T-helper 2 cell treated with Interferon-gamma antibody and Interleukin-4, amounts not matched to agents 5 μg/mL and 100 μg/mL, for 36 hours (primary cell): ENCODE measurements at regions not wholly inside any gene's neighbourhood (a gene's known extent, or its start where the extent isn't known, plus 50 kb on each side); places are given as distances from the start of the nearest gene placed in this dataset.
"Not testable (repeated sequence)": the region's sequence is repeated elsewhere in the genome, so short reads cannot be mapped to it uniquely, and the experiment has no call there.

Experiments
- DNase-seq: peaks from one replicate; pipeline ENCODE4 v3.0.0; 2021; ENCODE audit warnings: low spot score
- H3K27ac Mint-ChIP-seq: one replicate; pipeline ENCODE4 v1.8.0; 2021; ENCODE audit warnings: mild to moderate bottlenecking, mixed read lengths
- H3K27me3 Mint-ChIP-seq: one replicate; pipeline ENCODE4 v1.8.0; 2021; ENCODE audit warnings: low read depth, mixed read lengths
- H3K36me3 Mint-ChIP-seq: one replicate; pipeline ENCODE4 v1.8.0; 2021; ENCODE audit warnings: low read depth, mixed read lengths
- H3K4me1 Mint-ChIP-seq: one replicate; pipeline ENCODE4 v1.8.0; 2021; ENCODE audit warnings: low read depth, mixed read lengths
- H3K4me3 Mint-ChIP-seq: one replicate; pipeline ENCODE4 v1.8.0; 2022; ENCODE audit warnings: mild to moderate bottlenecking, moderate library complexity, mixed read lengths
- H3K9me3 Mint-ChIP-seq: one replicate; pipeline ENCODE4 v1.8.0; 2021; ENCODE audit warnings: mixed read lengths

DNA sequence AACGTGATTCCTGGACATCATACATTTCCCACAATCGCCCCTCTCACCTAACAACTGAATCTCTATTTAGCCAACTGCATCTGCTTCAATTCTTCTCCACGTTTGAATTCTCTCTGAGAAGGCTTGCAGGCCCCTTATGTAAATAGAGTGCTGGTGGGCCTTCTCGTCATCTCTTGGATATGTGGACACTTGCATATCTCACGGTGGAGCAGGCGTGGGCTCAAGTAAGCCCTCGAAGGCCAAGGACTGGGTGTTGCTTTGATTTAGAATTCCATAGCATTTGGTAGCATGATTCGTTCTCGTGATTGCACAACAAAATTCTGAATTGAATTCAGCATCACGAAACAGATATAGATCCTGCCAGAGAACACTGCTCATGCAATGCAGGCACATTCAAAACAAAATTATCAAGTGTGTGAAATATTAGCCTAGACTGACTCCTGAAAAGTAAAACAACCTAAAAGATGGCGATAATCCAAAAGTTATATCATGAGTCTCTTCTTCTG lies 613.6 kb downstream of the TFAP2A start:
- no peaks in the 10 kb centered on the region for H3K27me3 Mint-ChIP-seq
- no peak overlapping the region for H3K27ac Mint-ChIP-seq

DNA sequence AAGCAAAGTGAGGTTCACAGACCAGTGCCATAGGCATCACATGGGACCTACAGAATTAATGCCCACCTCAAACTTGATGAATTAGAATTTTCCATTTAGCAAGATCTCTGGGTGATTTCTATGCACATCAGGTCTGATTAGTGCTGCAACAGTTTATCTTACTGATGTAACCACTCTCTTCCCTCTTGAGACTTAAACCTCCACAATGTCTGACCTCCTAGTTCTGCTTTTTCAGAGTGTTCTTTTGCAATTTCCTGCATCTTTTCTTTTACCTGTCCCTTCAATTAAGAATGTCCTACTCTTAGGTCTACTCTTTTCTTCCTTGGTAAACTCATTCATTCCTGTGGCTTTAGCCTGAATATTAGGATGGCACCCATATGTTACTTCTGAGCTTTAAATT lies 615.3 kb downstream of the TFAP2A start:
- Mint-ChIP-seq H3K4me1 (no peaks in the 10 kb centered on the region), H3K4me3 (no peak overlapping the region), H3K27ac (no peak overlapping the region), H3K36me3 (no peaks in the 10 kb centered on the region), H3K9me3 (peaks cover 8% of the 10 kb centered on the region), H3K27me3 (no peaks in the 10 kb centered on the region)
- DNase-seq, result no peak

More for the DNA sequence above, 613.6 kb downstream of the TFAP2A start:
- no peaks in the 10 kb centered on the region for H3K36me3 Mint-ChIP-seq
- no peak for DNase-seq
- H3K4me1 Mint-ChIP-seq, result no peaks in the 10 kb centered on the region
- peaks cover 17% of the 10 kb centered on the region for H3K9me3 Mint-ChIP-seq
- no peak overlapping the region for H3K4me3 Mint-ChIP-seq

DNA sequence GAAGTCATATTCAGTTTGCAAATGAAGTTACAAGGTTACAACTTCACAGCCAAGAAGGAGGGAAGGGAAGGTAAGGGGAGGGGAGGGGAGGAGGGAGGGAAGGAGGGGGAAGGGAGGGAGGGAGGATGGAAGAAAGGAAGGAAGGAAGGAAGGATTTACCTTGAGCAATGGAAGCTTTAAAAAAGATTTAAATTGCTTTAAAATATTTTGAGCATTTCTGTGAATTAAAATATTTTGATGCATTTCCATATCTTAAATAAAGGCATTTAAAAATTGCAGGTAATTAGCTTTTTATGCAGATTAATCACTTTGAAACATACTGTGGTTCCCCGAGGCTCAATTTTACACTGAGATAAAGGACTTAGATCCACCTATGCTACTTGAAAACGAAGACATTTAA lies 618.0 kb downstream of the TFAP2A start:
- H3K27ac Mint-ChIP-seq, result no peak overlapping the region
- no peaks in the 10 kb centered on the region for H3K27me3 Mint-ChIP-seq
- H3K4me3 Mint-ChIP-seq, result no peak overlapping the region
- H3K4me1 Mint-ChIP-seq, result no peaks in the 10 kb centered on the region
- peaks cover 11% of the 10 kb centered on the region for H3K9me3 Mint-ChIP-seq
- DNase-seq, result no peak
- no peaks in the 10 kb centered on the region for H3K36me3 Mint-ChIP-seq

DNA sequence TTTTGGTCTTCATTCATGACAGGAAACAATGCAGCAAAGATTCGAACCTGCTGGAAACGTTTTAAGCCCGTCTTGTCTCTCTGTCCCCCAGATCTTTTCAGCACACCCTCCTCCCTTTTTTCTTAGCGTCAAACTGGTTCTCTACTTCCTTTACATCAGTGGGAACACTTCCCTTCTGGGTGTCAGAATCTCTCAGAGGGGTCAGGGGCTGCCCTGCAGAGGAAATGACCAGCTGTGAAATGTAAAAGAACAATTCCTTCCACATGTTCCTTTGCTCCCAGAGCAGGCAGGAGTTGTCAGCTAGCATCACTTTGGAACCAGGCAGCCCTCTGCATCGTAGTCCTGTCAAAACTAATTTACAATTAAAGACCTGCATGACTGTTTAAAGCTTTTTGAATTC lies 619.0 kb downstream of the TFAP2A start:
- no peak overlapping the region for H3K27ac Mint-ChIP-seq
- no peaks in the 10 kb centered on the region for H3K36me3 Mint-ChIP-seq
- no peaks in the 10 kb centered on the region for H3K4me1 Mint-ChIP-seq
- no peak overlapping the region for H3K4me3 Mint-ChIP-seq
- no peaks in the 10 kb centered on the region for H3K27me3 Mint-ChIP-seq
- no peak for DNase-seq
- peaks cover 11% of the 10 kb centered on the region for H3K9me3 Mint-ChIP-seq

DNA sequence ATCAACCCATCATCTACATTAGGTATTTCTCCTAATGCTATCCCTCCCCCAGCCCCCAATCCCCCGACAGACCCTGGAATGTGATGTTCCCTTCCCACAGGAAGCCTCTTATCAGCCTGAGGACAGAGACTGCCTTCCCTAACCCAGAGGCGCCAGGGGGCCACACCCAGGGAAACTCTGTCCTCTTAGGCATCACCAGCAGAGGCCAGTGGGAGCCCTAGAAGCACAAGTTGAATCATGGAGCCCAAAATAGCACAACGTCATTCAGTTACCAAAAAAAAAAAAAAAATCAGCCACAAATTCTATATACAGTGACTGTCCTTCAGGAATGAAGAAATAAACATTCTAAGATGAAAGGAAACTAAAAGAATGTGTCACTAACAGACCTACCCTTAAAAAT lies 625.7 kb downstream of the TFAP2A start:
- H3K4me3 Mint-ChIP-seq, result no peak overlapping the region
- no peaks in the 10 kb centered on the region for H3K36me3 Mint-ChIP-seq
- no peak overlapping the region for H3K27ac Mint-ChIP-seq
- DNase-seq, result no peak
- H3K27me3 Mint-ChIP-seq, result no peaks in the 10 kb centered on the region
- H3K4me1 Mint-ChIP-seq, result no peaks in the 10 kb centered on the region
- H3K9me3 Mint-ChIP-seq, result peaks cover 15% of the 10 kb centered on the region

DNA sequence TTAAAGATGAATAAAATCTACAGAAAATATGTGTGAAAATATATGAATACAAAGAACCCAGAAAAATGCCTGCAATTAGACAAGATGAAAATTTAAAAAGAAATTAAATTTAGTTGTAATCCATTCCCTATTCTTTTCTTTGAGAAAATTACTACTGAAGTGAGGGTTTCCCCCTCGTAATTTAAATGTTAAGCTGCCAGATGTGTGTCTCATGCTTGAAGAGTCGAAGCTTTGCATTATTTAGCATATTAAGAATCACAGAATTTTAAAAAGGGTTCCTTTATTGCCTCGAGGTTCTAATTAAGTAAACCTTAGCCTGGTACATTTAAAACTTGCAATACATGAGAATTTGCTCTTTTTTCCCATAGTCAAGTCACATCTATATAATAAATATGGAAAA lies 630.1 kb downstream of the TFAP2A start:
- H3K9me3 Mint-ChIP-seq, result peaks cover 4% of the 10 kb centered on the region
- H3K27ac Mint-ChIP-seq, result no peak overlapping the region
- H3K4me3 Mint-ChIP-seq, result no peak overlapping the region
- no peaks in the 10 kb centered on the region for H3K36me3 Mint-ChIP-seq
- no peak for DNase-seq
- H3K4me1 Mint-ChIP-seq, result no peaks in the 10 kb centered on the region
- H3K27me3 Mint-ChIP-seq, result no peaks in the 10 kb centered on the region

DNA sequence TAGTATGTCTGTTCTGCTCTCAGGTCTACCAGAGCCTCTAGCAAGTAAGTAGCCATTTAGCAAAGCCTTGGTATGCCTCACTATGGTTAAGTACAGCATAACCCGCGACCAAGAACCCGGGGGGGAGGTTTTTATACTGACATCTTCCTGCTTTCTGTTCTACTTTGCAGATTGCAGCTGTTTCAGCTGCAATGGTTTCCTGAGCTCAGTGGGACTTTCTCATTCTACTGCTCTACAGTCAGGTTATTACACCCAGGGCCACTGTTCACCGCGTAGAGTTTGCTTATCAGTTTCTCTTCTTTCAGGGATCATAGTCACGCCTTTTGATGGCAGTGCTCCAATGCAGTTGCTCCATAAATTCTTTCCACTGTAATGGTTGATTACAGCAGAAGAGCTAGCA lies 631.3 kb downstream of the TFAP2A start:
- H3K4me1 Mint-ChIP-seq, result no peaks in the 10 kb centered on the region
- no peak overlapping the region for H3K4me3 Mint-ChIP-seq
- DNase-seq, result no peak
- no peaks in the 10 kb centered on the region for H3K27me3 Mint-ChIP-seq
- no peaks in the 10 kb centered on the region for H3K36me3 Mint-ChIP-seq
- peaks cover 4% of the 10 kb centered on the region for H3K9me3 Mint-ChIP-seq
- no peak overlapping the region for H3K27ac Mint-ChIP-seq

DNA sequence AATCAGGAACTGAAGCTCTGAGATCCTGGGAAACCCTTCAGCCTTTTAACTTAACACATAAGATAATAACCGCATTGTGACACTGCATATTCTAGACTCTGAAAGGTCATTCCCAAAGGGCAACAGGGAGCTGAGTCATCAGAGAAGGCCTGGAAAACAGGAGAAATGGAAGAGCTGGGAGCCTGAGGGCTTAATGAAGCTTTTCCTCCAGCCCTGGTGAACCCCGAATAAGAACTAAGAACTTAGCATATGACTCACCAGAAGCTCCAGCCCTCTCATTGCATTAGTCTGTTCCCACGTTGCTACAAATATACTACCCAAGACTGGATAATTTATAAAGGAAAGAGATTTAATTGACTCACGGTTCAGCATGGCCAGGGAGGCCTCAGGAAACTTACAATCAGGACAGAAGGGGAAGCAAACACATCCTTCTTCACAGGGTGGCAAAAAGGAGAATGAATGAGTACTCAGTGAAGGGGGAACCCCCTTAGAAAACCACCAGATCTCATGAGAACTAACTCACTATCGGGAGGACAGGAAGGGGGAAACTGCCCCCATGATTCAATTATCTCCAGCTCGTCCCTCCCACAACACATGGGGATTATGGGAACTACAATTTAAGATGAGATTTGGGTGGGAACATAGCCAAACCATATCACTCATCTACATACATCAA lies 648.5 kb downstream of the TFAP2A start:
- DNase-seq, result no peak
- H3K27ac Mint-ChIP-seq, result no peak overlapping the region
- no peaks in the 10 kb centered on the region for H3K9me3 Mint-ChIP-seq

DNA sequence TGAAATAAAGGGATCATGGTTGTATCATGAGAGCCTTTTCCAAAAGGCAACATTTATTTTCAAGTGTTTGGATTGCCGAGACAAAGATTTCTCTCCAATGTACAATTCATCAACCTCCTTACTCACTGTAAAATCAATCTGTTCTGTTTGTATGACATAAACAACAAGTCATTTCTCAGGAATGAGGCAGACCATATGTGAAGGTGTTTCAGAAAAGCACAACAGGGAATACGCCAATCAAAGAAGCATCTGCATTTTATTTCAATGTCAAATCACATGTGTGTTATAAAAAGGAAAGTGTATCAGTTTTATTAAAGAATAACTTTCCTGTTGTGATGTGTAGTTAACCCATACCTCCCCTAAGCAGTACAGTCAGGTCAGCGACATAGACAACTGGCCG lies 653.7 kb downstream of the TFAP2A start:
- DNase-seq, result no peak
- H3K4me1 Mint-ChIP-seq, result no peaks in the 10 kb centered on the region
- H3K27ac Mint-ChIP-seq, result no peak overlapping the region
- H3K27me3 Mint-ChIP-seq, result no peaks in the 10 kb centered on the region
- no peaks in the 10 kb centered on the region for H3K36me3 Mint-ChIP-seq
- peaks cover 3% of the 10 kb centered on the region for H3K9me3 Mint-ChIP-seq
- H3K4me3 Mint-ChIP-seq, result no peak overlapping the region

More for the DNA sequence above, 648.5 kb downstream of the TFAP2A start:
- Mint-ChIP-seq H3K4me1 (no peaks in the 10 kb centered on the region), H3K4me3 (no peak overlapping the region), H3K27me3 (no peaks in the 10 kb centered on the region), H3K36me3 (no peaks in the 10 kb centered on the region)

DNA sequence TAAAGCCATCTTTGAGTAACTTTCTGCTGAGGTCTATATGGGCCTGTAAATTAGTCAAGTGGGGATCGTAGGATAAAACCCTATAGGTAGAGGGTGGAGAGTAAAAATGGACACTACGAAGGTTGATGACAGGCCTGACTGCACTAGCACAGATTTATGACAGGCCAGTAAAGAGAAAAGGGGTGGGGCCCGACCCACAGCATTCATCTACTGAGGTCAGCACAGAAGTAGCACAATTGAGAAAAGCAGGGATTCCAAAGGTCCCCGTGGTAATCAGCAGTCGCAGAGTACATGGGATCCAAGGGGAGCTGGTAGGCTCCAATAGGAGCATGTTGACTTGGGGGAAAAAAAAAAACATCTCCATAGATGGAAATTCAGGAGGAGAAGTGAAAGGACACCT lies 660.4 kb downstream of the TFAP2A start:
- H3K27ac Mint-ChIP-seq, result no peak overlapping the region
- no peaks in the 10 kb centered on the region for H3K27me3 Mint-ChIP-seq
- H3K36me3 Mint-ChIP-seq, result no peaks in the 10 kb centered on the region
- H3K9me3 Mint-ChIP-seq, result peaks cover 21% of the 10 kb centered on the region
- no peaks in the 10 kb centered on the region for H3K4me1 Mint-ChIP-seq
- no peak overlapping the region for H3K4me3 Mint-ChIP-seq
- no peak for DNase-seq

DNA sequence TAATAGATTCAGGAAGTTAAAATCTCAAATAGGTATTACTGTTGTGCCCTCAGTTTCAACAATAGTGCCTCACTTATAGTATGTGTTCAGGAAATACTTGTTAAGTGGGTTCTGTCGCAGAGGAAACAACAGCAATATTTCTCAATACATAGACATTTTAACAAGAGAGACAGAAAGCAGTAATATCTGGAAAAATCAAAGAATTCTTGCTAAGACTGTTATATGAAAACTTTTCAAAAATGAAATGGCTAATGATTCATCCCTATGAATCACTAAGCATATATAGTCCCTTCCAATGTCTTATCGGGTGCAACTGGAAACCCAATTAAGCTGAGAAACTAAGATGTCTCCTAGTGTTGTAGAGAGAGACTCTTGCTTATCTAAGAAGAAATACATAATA lies 668.9 kb downstream of the TFAP2A start:
- no peak overlapping the region for H3K4me3 Mint-ChIP-seq
- no peaks in the 10 kb centered on the region for H3K4me1 Mint-ChIP-seq
- H3K27me3 Mint-ChIP-seq, result no peaks in the 10 kb centered on the region
- H3K27ac Mint-ChIP-seq, result no peak overlapping the region
- H3K36me3 Mint-ChIP-seq, result no peaks in the 10 kb centered on the region
- no peak for DNase-seq
- peaks cover 5% of the 10 kb centered on the region for H3K9me3 Mint-ChIP-seq

DNA sequence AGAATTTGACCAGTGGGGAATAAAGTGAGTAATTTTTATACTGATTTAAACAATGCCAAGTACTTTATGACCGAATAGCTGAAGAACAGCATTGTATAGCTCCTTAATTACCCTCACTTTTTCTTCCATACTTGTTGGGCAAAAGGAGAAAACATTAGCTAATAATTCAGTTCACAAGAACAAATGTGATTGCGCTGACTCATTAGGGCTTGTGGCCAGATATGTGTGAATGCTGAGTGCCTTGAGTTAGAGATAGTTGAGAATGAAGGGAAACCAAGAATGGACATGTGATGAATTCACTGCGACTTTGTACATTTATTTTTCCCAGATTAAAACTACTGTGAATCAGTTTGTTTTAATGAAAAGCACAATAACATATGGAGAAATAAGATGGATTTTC lies 669.4 kb downstream of the TFAP2A start:
- H3K36me3 Mint-ChIP-seq, result no peaks in the 10 kb centered on the region
- no peaks in the 10 kb centered on the region for H3K4me1 Mint-ChIP-seq
- no peak overlapping the region for H3K27ac Mint-ChIP-seq
- no peak for DNase-seq
- H3K27me3 Mint-ChIP-seq, result no peaks in the 10 kb centered on the region
- H3K9me3 Mint-ChIP-seq, result peaks cover 5% of the 10 kb centered on the region
- H3K4me3 Mint-ChIP-seq, result no peak overlapping the region

DNA sequence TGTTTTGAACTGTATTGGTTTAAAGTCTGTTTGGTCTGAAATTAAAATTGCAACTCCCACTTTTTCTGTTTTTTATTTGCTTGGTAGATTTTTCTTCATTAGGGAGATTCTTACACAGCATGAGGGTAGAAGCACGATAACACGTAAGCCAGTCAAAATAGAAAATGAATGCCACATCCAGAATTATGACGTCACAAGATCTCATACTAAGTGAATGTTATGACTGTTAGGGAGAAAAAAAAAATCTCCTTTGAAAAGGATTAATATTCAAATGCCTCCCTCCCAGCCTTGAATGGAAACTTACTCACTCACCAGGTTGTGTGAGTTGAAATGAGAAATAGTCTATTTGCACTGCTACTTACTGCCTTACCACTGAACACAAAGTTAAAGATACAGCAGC lies 670.8 kb downstream of the TFAP2A start:
- no peak overlapping the region for H3K4me3 Mint-ChIP-seq
- no peaks in the 10 kb centered on the region for H3K36me3 Mint-ChIP-seq
- no peaks in the 10 kb centered on the region for H3K27me3 Mint-ChIP-seq
- no peak for DNase-seq
- H3K9me3 Mint-ChIP-seq, result peaks cover 5% of the 10 kb centered on the region
- H3K4me1 Mint-ChIP-seq, result no peaks in the 10 kb centered on the region
- H3K27ac Mint-ChIP-seq, result no peak overlapping the region

DNA sequence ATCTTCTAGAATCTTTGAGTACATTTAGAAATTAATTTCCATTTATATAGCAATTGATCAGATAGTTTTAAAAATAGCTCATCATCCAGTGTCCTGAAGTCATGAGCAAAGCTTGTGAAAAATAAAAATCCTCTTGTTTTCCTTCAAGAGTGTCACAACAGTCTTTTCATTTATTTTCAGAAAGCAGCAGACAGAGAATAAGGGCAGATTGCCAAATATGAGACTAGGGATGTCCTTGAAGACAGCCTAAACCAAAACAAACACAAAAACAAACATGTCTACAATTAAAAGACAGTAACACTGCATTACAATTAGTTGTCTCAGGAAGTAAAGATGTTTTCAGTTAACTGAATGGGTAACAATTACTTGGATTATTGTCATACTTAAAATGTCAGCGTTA lies 682.8 kb downstream of the TFAP2A start:
- H3K36me3 Mint-ChIP-seq, result no peaks in the 10 kb centered on the region
- H3K27ac Mint-ChIP-seq, result no peak overlapping the region
- no peaks in the 10 kb centered on the region for H3K4me1 Mint-ChIP-seq
- peaks cover 9% of the 10 kb centered on the region for H3K9me3 Mint-ChIP-seq
- no peaks in the 10 kb centered on the region for H3K27me3 Mint-ChIP-seq
- no peak overlapping the region for H3K4me3 Mint-ChIP-seq
- no peak for DNase-seq

DNA sequence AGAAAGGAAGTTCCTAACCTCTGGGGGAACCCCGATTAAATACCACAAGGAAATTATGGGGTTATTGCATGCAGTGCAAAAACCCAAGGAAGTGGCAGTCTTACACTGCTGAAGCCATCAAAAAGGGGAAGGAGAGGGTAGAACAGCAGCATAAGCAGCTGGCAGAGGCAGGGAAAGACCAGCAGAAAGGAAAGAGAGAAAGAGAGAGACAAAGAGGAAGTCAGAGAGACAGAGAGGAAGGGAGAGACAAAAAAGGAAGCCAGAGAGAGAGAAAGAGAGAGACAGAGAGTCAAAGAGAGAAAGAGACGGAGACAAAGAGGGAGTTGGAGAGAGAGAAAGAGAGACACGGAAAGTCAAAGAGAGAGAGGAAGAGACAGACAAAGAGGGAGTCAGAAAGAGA lies 689.1 kb downstream of the TFAP2A start:
- H3K36me3 Mint-ChIP-seq, H3K4me3 Mint-ChIP-seq, DNase-seq, H3K27me3 Mint-ChIP-seq, H3K9me3 Mint-ChIP-seq, H3K27ac Mint-ChIP-seq, H3K4me1 Mint-ChIP-seq: not testable (repeated sequence)
